HG03039 (cell line): ENCODE measurements at regions not wholly inside any gene's neighbourhood (a gene's known extent, or its start where the extent isn't known, plus 50 kb on each side); places are given as distances from the start of the nearest gene placed in this dataset.

Source experiments
- ATAC-seq: cut with Tn5 transposase; IDR thresholded peaks from one replicate; pipeline ENCODE4 v1.9.1; 2021; ENCODE audit warnings: mild to moderate bottlenecking, moderate library complexity; ENCODE audit not compliant: unreplicated experiment

- ATAC-seq, result no peak
These were observed 204.5 kb downstream of the SNX18 start for GRCh38 chr5:54721951-54722654.

GRCh38 chr5:54721116-54721515 lies 203.6 kb downstream of the SNX18 start:
- no peak for ATAC-seq

- ATAC-seq, result no peak
These were observed 202.8 kb downstream of the SNX18 start for GRCh38 chr5:54720341-54720740.

- ATAC-seq, result no peak
These were observed 202.1 kb downstream of the SNX18 start for GRCh38 chr5:54719384-54720283.

- ATAC-seq, result no peak
These were observed 201.1 kb downstream of the SNX18 start for GRCh38 chr5:54718656-54719055.

GRCh38 chr5:54717870-54718269 lies 200.3 kb downstream of the SNX18 start:
- ATAC-seq, result no peak

GRCh38 chr5:54717459-54717858 lies 199.9 kb downstream of the SNX18 start:
- no peak for ATAC-seq

GRCh38 chr5:54713923-54714581 lies 196.5 kb downstream of the SNX18 start:
- ATAC-seq, result no peak

GRCh38 chr5:54709096-54709495 lies 191.5 kb downstream of the SNX18 start:
- ATAC-seq, result no peak

- ATAC-seq, result no peak
These were observed 190.3 kb downstream of the SNX18 start for GRCh38 chr5:54707841-54708240.

GRCh38 chr5:54705994-54706653 lies 188.6 kb downstream of the SNX18 start:
- ATAC-seq, result no peak

GRCh38 chr5:54704825-54705224 lies 187.3 kb downstream of the SNX18 start:
- no peak for ATAC-seq

- no peak for ATAC-seq
These were observed 186.8 kb downstream of the SNX18 start for GRCh38 chr5:54704333-54704732.

- ATAC-seq, result no peak
These were observed 186.2 kb downstream of the SNX18 start for GRCh38 chr5:54703565-54704255.

- no peak for ATAC-seq
These were observed 185.6 kb downstream of the SNX18 start for GRCh38 chr5:54703133-54703532.

GRCh38 chr5:54702470-54702869 lies 184.9 kb downstream of the SNX18 start:
- ATAC-seq, result no peak

- no peak for ATAC-seq
These were observed 183.5 kb downstream of the SNX18 start for GRCh38 chr5:54700986-54701578.

- no peak for ATAC-seq
These were observed 179.4 kb downstream of the SNX18 start for GRCh38 chr5:54696931-54697330.

- no peak for ATAC-seq
These were observed 178.8 kb downstream of the SNX18 start for GRCh38 chr5:54696346-54696745.
